Posterior vena cava (tissue), 2 donors: ENCODE measurements at regions not wholly inside any gene's neighbourhood (a gene's known extent, or its start where the extent isn't known, plus 50 kb on each side); places are given as distances from the start of the nearest gene placed in this dataset.
"Not testable (repeated sequence)": the region's sequence is repeated elsewhere in the genome, so short reads cannot be mapped to it uniquely, and the experiment has no call there.

Experiments used
- DNase-seq: peaks from one replicate; pipeline ENCODE4 v3.0.0-alpha.2; 2020; ENCODE audit warnings: low spot score
- intact Hi-C, 2 donors: fragments of 100-400 bp; cut with DNase I; formaldehyde crosslinking; loops; one replicate each; pipeline versions ENCODE4 v1.14.1 to v1.14.2; 2022 to 2023
- donor health status: DM: yes; HTN: yes; CAD: no.
- donor health status: DM: yes; HTN: yes; CAD: no.

GRCh38 chr1:30162565-30162964 is 560.8 kb downstream of the MATN1 start:
- no peak for DNase-seq
- intact Hi-C loops, result no loop called here

GRCh38 chr1:30161953-30162352 is 561.4 kb downstream of the MATN1 start:
- DNase-seq, result no peak
- intact Hi-C loops, result no loop called here

DNA sequence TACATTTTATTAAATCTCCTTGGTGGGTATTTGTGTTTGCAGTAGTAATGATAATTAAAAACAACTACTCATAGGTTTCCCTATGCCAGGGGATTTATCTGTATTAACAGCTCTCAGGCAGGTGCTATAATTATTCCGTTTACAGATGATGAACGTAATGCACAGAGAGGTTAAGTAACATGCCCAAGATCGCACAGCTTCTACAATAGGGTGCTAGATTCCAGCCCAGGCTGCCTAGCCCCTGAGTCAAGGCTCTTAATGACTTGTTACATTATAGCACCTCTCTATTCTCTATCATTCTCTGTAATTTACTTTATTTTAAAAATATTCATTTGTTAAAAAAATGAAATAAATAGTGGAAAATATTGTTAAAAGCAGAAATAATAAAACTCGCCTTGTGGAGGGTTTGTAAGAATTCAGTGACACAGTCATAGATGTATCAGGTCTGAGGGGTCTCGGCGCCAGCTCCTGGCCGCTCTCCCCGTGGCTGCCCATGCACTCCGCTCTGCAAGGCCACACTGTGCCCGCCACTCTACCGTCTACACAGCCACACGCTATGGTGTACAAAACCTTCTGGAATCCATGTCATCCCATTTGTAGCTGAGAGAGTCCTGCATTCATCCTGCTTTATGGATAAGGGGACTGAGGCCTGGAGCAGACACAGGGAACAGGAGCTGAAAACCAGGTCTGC is 562.2 kb downstream of the MATN1 start:
- no peak for DNase-seq
- intact Hi-C loops, result no loop called here

DNA sequence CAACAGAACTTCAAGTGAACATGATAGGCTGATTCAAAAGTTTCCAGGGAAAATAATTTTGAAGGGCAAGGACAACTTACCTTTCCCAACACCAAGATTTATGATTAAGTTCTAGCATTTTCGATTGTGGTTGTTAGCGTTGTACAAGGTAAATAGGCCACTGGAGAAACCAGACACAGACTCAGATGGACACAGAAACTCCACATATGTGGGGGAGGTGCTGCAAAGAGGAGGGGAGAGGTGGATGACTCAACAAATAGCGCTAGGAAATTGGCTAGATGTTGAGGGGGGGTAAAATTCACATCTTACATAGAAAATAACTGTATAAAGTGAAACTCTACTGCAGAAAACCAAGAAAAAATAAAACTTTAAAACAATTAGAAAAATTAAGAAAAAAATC is 564.4 kb downstream of the MATN1 start:
- DNase-seq, result no peak
- intact Hi-C loops, result no loop called here

DNA sequence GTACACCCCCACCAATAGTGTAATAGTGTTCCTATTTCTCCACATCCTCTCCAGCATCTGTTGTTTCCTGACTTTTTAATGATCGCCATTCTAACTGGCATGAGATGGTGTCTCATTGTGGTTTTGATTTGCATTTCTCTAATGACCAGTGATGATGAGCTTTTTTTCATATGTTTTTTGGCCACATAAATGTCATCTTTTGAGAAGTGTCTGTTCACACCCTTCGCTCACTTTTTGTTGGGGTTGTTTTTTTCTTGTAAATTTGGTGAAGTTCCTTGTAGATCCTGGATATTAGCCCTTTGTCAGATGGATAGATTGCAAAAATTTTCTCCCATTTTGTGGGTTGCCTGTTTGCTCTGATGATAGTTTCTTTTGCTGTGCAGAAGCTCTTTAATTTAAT is 567.7 kb downstream of the MATN1 start:
- DNase-seq, intact Hi-C loops: not testable (repeated sequence)

GRCh38 chr1:30155253-30155652 is 568.1 kb downstream of the MATN1 start:
- intact Hi-C loops, DNase-seq: not testable (repeated sequence)

- no peak for DNase-seq
- intact Hi-C loops, result no loop called here
Observed at GRCh38 chr1:30153743-30154449, 569.5 kb downstream of the MATN1 start.

DNA sequence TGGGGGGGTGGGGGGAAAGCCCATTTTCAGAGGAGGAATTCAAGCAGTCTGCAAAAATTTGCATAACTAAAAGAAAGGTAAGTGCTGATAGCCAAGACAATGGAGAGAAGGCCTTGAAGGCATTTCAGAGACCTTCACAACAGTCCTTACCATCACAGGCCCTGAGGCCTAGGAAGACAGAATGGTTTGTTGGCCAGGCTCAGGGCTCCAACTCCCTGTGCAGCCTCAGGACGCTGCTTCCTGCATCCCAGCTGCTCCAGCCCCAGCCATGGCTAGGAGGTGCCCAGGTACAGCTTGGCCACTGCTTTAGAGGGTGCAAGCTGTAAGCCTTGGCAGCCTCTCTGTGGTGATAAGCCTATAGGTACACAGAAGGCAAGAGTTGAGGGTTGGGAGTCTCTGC is 571.6 kb downstream of the MATN1 start:
- intact Hi-C loops, result no loop called here
- DNase-seq, result no peak

DNA sequence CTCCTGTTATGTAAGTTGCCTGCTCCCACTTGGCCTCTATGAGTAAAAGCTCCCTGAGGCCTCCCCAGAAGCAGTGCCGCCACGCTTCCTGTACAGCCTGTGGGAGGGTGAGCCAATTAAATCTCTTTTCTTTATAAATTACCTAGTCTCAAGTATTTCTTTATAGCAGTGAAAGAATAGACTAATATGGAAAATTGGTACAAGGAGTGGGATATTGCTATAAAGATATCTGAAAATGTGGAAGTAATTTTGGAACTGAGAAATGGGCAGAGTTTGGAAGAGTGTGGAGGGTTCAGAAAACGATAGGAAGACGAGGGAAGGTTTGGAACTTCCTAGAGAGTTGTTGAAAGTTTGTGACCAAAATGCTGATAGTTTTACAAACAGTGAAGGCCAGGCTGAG is 572.3 kb downstream of the MATN1 start:
- DNase-seq, result no peak
- intact Hi-C loops, result no loop called here

- DNase-seq, result no peak
- intact Hi-C loops, result no loop called here
Observed at GRCh38 chr1:30149226-30149625, 574.2 kb downstream of the MATN1 start.

DNA sequence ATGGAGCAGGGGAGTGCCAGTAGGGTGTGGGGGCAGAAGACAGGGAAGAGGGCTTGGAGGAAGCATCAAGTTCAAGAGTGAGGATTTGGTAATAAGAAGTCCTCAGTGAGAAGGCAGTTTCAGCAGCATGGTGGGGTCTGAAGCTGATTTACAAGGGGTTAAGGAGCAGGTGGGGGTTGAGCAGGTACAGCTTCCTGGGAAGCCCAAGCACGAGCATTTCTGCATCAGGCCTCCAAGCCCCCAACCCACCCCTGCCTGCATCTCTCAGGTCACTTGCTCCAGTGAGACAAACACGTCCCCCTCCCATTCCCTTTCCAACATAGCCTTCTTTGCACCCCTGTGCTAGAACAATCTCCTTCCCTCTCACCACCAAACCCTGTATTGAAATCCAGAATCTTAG is 574.7 kb downstream of the MATN1 start:
- intact Hi-C loops, result no loop called here

GRCh38 chr1:30147188-30147587 is 576.2 kb downstream of the MATN1 start:
- DNase-seq, result no peak
- intact Hi-C loops, result no loop called here

More for the DNA sequence above, 574.7 kb downstream of the MATN1 start:
- DNase-seq, result no peak

DNA sequence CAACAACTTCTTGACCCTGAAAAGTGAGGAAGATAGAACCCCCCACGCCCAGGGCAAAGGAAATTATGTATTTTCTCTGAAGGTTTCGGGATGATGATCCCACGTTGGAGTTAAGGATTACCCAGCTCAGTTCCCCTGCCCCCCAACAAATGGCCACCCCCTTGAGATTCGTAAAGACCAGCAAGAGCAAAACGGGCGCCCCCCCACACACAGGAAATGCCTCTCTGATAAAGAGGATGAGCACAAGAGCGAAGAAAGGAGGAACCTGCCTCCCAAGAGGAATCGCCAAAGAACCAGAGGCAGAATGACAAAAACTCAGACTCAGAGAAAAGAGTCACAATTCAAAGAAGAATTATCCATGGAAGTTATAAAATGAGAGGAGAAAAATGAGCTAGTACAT is 576.9 kb downstream of the MATN1 start:
- no peak for DNase-seq
- intact Hi-C loops, result no loop called here

DNA sequence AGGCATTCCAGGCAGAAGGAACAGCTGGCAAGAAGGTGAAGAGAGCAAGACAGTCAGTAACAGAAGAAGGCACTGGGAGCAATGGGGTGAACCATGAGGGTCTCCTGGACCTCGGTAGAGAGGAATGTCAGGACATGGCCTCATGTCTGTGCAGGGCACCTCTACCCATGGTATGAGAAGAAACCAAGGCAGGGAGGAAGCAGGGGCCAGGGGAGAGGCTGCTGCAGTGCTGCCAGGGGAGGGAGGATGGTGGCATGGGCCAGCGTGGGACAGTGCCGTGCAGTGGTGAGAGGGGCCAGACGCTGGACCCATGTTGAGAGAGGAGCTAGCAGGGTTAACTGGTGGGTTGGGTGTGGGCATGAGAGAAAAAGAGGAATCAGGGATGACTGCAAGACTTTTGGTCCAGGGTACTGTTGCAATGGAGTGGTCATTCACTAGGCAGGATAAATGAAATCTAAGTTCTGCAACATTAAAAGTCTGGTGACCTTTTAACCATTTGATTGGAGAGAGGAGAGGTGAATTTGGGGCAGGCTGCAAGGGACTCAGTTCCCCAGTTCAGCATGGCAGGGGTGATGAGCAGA is 577.6 kb downstream of the MATN1 start:
- no peak for DNase-seq
- intact Hi-C loops, result no loop called here

DNA sequence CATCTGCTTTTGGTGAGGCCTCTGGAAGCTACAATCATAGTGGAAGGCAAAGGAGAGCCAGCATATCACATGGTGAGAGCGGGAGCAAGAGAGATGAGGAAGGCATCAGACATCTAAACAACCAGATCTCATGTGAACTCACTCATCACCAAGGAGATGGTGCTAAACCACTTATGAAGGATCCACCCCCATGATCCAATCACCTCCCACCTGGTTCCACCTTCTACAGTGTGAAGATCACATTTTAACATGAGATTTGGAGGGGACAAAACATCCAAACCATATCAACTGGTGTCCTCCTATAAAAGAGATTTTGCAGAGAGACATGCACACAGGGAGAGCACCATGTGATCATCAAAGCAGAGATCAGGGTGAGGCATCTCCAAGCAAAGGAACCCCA is 578.6 kb downstream of the MATN1 start:
- intact Hi-C loops, result no loop called here
- no peak for DNase-seq

DNA sequence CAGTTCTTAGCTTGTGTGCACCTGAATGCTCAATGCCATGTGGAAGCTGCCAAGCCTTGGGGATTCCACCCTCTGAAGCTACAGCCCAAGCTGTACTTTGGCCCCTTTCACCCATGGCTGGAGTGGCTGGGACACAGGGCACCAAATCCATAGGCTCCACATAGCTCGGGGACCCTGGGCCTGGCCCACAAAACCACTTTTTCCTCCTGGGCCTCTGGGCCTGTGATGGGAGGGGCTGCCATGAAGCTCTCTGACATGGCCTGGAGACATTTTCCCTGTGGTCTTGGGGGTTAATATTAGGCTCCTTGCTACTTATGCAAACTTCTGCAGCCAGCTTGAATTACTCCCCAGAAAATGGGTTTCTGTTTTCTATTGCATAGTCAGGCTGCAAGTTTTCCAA is 579.9 kb downstream of the MATN1 start:
- DNase-seq, result no peak
- intact Hi-C loops, result no loop called here

- no peak for DNase-seq
- intact Hi-C loops, result no loop called here
Observed at GRCh38 chr1:30140566-30140965, 582.8 kb downstream of the MATN1 start.

DNA sequence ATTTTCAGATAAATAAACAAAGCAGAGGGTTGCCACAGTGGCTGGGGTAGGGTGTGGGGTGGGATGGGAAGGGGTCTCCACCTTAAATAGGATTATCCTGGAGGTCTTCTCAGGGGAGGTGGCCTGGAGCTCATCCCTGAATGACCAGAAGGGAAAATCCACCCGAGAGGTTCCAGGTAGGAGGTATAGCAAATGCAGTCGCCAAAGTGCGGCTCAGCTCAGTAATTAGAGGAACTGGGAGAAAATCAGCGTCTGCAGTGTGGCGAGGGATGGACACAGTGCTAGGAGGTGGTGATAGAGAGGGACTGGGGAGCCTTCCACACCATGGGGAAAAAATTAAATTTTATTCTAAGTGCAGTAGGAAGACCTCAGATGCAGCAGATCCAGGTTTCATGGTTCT is 584.5 kb downstream of the MATN1 start:
- intact Hi-C loops, result no loop called here
- no peak for DNase-seq

- intact Hi-C loops, result no loop called here
- no peak for DNase-seq
Observed at GRCh38 chr1:30137001-30137400, 586.4 kb downstream of the MATN1 start.

DNA sequence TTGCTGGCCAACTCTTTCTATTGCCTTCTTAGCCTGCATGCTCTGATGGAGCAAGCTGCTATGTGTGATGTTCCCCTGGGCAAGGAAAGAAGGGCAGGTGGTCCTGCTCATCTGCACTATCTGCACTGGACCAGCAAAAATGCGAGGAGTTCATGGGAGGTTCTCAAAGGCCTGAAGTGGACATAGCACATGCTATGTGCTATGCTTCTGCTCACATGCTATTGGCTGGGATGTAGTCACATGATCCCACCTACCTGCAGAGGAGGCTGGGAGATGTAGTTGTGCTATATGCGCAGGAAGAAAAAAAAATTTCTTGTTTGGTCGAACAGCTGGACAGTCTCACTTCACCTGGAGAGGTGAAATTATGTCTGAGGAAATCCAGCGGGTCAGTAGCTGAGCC is 587.7 kb downstream of the MATN1 start:
- intact Hi-C loops, result no loop called here
- DNase-seq, result no peak
